WTC11 (cell line): ENCODE measurements at regions not wholly inside any gene's neighbourhood (a gene's known extent, or its start where the extent isn't known, plus 50 kb on each side); places are given as distances from the start of the nearest gene placed in this dataset.
A peak's percentile ranks its signal among the peaks of the same experiment; 100 is the strongest.
"Not testable (repeated sequence)": the region's sequence is repeated elsewhere in the genome, so short reads cannot be mapped to it uniquely, and the experiment has no call there.

Experiments
- ATAC-seq: fragments of 200-7000 bp; cut with Tn5 transposase; 2 replicates; pipeline ENCODE4 v1.10.0; 2021; ENCODE audit warnings: mild to moderate bottlenecking, moderate library complexity
- CTCF ChIA-PET: fragments of 300-600 bp; sonication (Branson Sonifier 250); formaldehyde crosslinking; loops from one replicate; lab custom pipeline; 2021; ENCODE audit warnings: antibody characterized with exemption; lab: Charles Lee
- POLR2A ChIA-PET: fragments of 350-600 bp; sonication (Branson Sonifier 250); formaldehyde crosslinking; loops from one replicate; lab custom pipeline; 2021; ENCODE audit warnings: antibody characterized with exemption; lab: Charles Lee
- DNase-seq: peaks from one replicate; pipeline ENCODE4 v3.0.0; 2021; ENCODE audit warnings: low spot score
- H3K27ac Mint-ChIP-seq: 2 replicates; pipeline ENCODE4 v1.8.0; 2021; ENCODE audit warnings: mixed read lengths
- H3K27me3 Mint-ChIP-seq: 2 replicates; pipeline ENCODE4 v1.8.0; 2021; ENCODE audit warnings: low read depth, mild to moderate bottlenecking, moderate library complexity, mixed read lengths
- H3K36me3 Mint-ChIP-seq: 2 replicates; pipeline ENCODE4 v1.8.0; 2021; ENCODE audit warnings: mixed read lengths
- H3K4me1 Mint-ChIP-seq: 2 replicates; pipeline ENCODE4 v1.8.0; 2022; ENCODE audit warnings: mixed read lengths
- H3K4me3 Mint-ChIP-seq: 2 replicates; pipeline ENCODE4 v1.8.0; 2021; ENCODE audit warnings: mild to moderate bottlenecking, moderate library complexity, mixed read lengths
- H3K9me3 Mint-ChIP-seq: 2 replicates; pipeline ENCODE4 v1.8.0; 2021; ENCODE audit warnings: mixed read lengths
- CREM ChIP-seq: sonication (generic); formaldehyde crosslinking; IDR thresholded peaks from 2 replicates; pipeline ENCODE4 v1.8.1; 2022; ENCODE audit warnings: mild to moderate bottlenecking, missing genetic modification reagents, moderate library complexity
- CTCF ChIP-seq: fragments of 200-600 bp; IDR thresholded peaks from 2 replicates; pipeline ENCODE4 v1.8.0; 2022; ENCODE audit warnings: antibody characterized with exemption
- EMX1 ChIP-seq: fragments of 250-450 bp; sonication (Bioruptor Pico); IDR thresholded peaks from 2 replicates; pipeline ENCODE4 v1.8.0; 2021; ENCODE audit warnings: mild to moderate bottlenecking
- FOXK1 ChIP-seq: sonication (generic); formaldehyde crosslinking; IDR thresholded peaks from 2 replicates; pipeline ENCODE4 v1.8.0; 2022; ENCODE audit warnings: mild to moderate bottlenecking, moderate library complexity, missing genetic modification reagents
- GABPB1 ChIP-seq: sonication (generic); formaldehyde crosslinking; IDR thresholded peaks from 2 replicates; pipeline ENCODE4 v1.8.1; 2023; ENCODE audit warnings: mild to moderate bottlenecking, missing genetic modification reagents
- IRF1 ChIP-seq: sonication (generic); formaldehyde crosslinking; IDR thresholded peaks from 2 replicates; pipeline ENCODE4 v1.8.0; 2023; ENCODE audit warnings: missing genetic modification reagents
- MXD4 ChIP-seq: fragments of 250-450 bp; sonication (Bioruptor Pico); IDR thresholded peaks from 2 replicates; pipeline ENCODE4 v1.8.0; 2021; ENCODE audit warnings: mild to moderate bottlenecking, moderate library complexity, borderline replicate concordance
- MYBL2 ChIP-seq: sonication (generic); formaldehyde crosslinking; IDR thresholded peaks from 2 replicates; pipeline ENCODE4 v1.8.1; 2023; ENCODE audit warnings: mild to moderate bottlenecking, moderate library complexity, missing genetic modification reagents
- NR3C1 ChIP-seq: sonication (generic); formaldehyde crosslinking; conservative IDR thresholded peaks from 2 replicates; pipeline ENCODE4 v1.8.1; 2023; ENCODE audit warnings: low read depth, mild to moderate bottlenecking, missing genetic modification reagents
- PRRX2 ChIP-seq: fragments of 250-450 bp; sonication (Bioruptor Pico); IDR thresholded peaks from 2 replicates; pipeline ENCODE4 v1.8.0; 2021; ENCODE audit warnings: mild to moderate bottlenecking
- TCF7 ChIP-seq: sonication (generic); formaldehyde crosslinking; IDR thresholded peaks from 2 replicates; pipeline ENCODE4 v1.8.0; 2022; ENCODE audit warnings: mild to moderate bottlenecking, low read depth, missing genetic modification reagents, moderate library complexity
- TEAD1 ChIP-seq: sonication (generic); formaldehyde crosslinking; IDR thresholded peaks from 2 replicates; pipeline ENCODE4 v1.8.0; 2022; ENCODE audit warnings: mild to moderate bottlenecking, missing genetic modification reagents
- ZNF138 ChIP-seq: sonication (generic); formaldehyde crosslinking; conservative IDR thresholded peaks from 2 replicates; pipeline ENCODE4 v1.8.1; 2022; ENCODE audit warnings: mild to moderate bottlenecking, moderate library complexity, missing genetic modification reagents
- ZNF232 ChIP-seq: sonication (generic); formaldehyde crosslinking; IDR thresholded peaks from 2 replicates; pipeline ENCODE4 v1.8.0; 2022; ENCODE audit warnings: mild to moderate bottlenecking, missing genetic modification reagents
- ZNF396 ChIP-seq: fragments of 250-450 bp; sonication (Bioruptor Pico); IDR thresholded peaks from 2 replicates; pipeline ENCODE4 v1.8.0; 2021; ENCODE audit warnings: mild to moderate bottlenecking, moderate library complexity, borderline replicate concordance
- ZNF416 ChIP-seq: fragments of 250-450 bp; sonication (Bioruptor Pico); IDR thresholded peaks from 2 replicates; pipeline ENCODE4 v1.9.0; 2021; ENCODE audit warnings: mild to moderate bottlenecking, inconsistent platforms
- ZNF423 ChIP-seq: fragments of 250-450 bp; sonication (Bioruptor Pico); IDR thresholded peaks from 2 replicates; pipeline ENCODE4 v2.1.2; 2022; ENCODE audit warnings: mild to moderate bottlenecking, moderate library complexity
- TF ChIP-seq, protein P1 (sequence below): sonication (generic); formaldehyde crosslinking; IDR thresholded peaks from 2 replicates; pipeline ENCODE4 v1.8.1; 2022; ENCODE audit warnings: low read depth, missing genetic modification reagents, borderline replicate concordance
- TF ChIP-seq, protein P2 (sequence below): sonication (generic); formaldehyde crosslinking; IDR thresholded peaks from 2 replicates; pipeline ENCODE4 v1.8.1; 2023; ENCODE audit warnings: mild to moderate bottlenecking, missing genetic modification reagents, moderate library complexity
- TF ChIP-seq, protein P3 (sequence below): sonication (generic); formaldehyde crosslinking; conservative IDR thresholded peaks from 2 replicates; pipeline ENCODE4 v1.8.1; 2022; ENCODE audit warnings: mild to moderate bottlenecking, missing genetic modification reagents
- TF ChIP-seq, protein P4 (sequence below): fragments of 250-450 bp; sonication (Bioruptor Pico); IDR thresholded peaks from 2 replicates; pipeline ENCODE4 v1.9.0; 2021; ENCODE audit warnings: mild to moderate bottlenecking

DNA sequence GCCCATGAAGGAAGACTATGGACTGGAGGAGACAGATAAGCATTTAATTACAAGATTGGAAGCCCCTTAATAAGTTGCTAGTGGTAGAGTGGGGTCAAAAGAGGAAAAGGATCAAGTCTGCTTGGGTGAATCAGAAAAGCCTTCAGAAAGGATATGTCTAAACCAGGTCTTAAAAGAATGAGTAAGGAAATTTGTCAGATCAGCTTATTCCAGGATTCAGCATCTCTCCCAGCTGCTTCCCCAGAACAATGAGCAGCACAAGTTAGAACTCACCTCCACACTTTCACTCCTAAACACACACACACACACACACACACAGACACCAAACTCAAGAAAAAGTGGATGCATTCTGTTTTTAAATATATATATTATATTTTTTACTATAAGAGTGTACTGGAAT is 166.5 kb downstream of the CPEB2 start (continued):
- TF ChIP-seq, protein P1, sequence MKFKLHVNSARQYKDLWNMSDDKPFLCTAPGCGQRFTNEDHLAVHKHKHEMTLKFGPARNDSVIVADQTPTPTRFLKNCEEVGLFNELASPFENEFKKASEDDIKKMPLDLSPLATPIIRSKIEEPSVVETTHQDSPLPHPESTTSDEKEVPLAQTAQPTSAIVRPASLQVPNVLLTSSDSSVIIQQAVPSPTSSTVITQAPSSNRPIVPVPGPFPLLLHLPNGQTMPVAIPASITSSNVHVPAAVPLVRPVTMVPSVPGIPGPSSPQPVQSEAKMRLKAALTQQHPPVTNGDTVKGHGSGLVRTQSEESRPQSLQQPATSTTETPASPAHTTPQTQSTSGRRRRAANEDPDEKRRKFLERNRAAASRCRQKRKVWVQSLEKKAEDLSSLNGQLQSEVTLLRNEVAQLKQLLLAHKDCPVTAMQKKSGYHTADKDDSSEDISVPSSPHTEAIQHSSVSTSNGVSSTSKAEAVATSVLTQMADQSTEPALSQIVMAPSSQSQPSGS (CRISPR knock-in tag) = no peak
- no peak for TF ChIP-seq MXD4 (CRISPR knock-in tag)

DNA sequence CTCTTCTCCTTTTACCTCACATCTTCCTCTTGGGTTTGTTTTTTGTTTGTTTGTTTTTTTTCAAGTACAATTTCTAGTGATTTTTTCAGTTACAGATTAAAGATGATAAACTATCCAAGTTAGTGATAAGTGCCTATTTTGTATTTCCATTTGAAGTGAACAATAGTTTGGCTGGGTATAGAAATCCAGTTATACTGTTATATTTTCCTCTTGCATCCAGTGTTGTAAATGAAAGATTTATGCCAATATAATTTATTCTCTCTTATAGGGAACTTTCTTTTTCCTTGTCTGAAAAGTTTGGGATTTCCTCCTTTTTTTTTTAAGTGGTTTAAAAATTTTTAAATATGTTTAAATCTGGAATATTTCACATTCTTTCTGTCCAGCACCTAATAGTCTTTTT is 169.4 kb downstream of the CPEB2 start:
- ATAC-seq = no peak
- CTCF ChIA-PET = no interaction called here

DNA sequence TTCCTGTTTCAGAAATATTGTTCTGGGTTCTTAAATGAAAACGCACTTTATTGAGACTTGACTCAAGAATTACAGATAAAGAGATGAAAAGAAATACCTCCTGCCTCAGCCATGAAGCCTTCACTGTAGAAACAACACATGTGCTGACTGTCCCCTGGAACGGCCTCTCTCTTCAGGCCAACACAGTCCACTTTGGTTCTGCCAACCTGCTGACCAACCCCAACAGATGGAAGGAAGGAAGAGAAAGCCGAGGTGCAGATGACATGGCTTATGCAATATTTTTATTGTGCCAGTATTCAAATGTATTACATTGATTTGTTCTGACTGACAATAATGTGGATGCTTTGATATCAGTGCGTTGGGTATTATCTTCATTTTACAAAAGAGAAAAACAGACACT is 171.0 kb downstream of the CPEB2 start:
- ChIA-PET CTCF (no interaction called here), POLR2A (no interaction called here)
- TF ChIP-seq ZNF138 (CRISPR knock-in tag) (no peak), ZNF423 (no peak), ZNF396 (CRISPR knock-in tag) (no peak), MYBL2 (no peak), TEAD1 (CRISPR knock-in tag) (no peak), CREM (CRISPR knock-in tag) (no peak), TCF7 (CRISPR knock-in tag) (no peak), GABPB1 (CRISPR knock-in tag) (no peak)
- TF ChIP-seq, protein P2, sequence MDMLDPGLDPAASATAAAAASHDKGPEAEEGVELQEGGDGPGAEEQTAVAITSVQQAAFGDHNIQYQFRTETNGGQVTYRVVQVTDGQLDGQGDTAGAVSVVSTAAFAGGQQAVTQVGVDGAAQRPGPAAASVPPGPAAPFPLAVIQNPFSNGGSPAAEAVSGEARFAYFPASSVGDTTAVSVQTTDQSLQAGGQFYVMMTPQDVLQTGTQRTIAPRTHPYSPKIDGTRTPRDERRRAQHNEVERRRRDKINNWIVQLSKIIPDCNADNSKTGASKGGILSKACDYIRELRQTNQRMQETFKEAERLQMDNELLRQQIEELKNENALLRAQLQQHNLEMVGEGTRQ (CRISPR knock-in tag) = no peak
- TF ChIP-seq, protein P3, sequence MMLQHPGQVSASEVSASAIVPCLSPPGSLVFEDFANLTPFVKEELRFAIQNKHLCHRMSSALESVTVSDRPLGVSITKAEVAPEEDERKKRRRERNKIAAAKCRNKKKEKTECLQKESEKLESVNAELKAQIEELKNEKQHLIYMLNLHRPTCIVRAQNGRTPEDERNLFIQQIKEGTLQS (CRISPR knock-in tag) = no peak
- TF ChIP-seq, protein P4, sequence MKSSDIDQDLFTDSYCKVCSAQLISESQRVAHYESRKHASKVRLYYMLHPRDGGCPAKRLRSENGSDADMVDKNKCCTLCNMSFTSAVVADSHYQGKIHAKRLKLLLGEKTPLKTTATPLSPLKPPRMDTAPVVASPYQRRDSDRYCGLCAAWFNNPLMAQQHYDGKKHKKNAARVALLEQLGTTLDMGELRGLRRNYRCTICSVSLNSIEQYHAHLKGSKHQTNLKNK (CRISPR knock-in tag) = no peak
- Mint-ChIP-seq H3K4me1 (peaks cover 17% of the 10 kb centered on the region), H3K9me3 (peaks cover 33% of the 10 kb centered on the region), H3K27ac (no peak overlapping the region), H3K4me3 (no peak overlapping the region), H3K27me3 (peaks cover 15% of the 10 kb centered on the region), H3K36me3 (peaks cover 21% of the 10 kb centered on the region)
- DNase-seq (no peak), ATAC-seq (no peak)

More for the DNA sequence above, 169.4 kb downstream of the CPEB2 start:
- no peak for DNase-seq
- TF ChIP-seq EMX1 (CRISPR knock-in tag) = no peak
- no peak for TF ChIP-seq IRF1 (CRISPR knock-in tag)
- TF ChIP-seq PRRX2 (CRISPR knock-in tag) = no peak
- no peak for TF ChIP-seq ZNF232 (CRISPR knock-in tag)
- no peak for TF ChIP-seq FOXK1 (CRISPR knock-in tag)
- TF ChIP-seq, protein P4 (CRISPR knock-in tag) = no peak
- TF ChIP-seq GABPB1 (CRISPR knock-in tag) = no peak
- TF ChIP-seq CTCF = no peak
- no peak for TF ChIP-seq ZNF416
- no peak for TF ChIP-seq NR3C1 (CRISPR knock-in tag)
- TF ChIP-seq, all 79 proteins: peak for 0
- Mint-ChIP-seq H3K27ac (no peak overlapping the region), H3K27me3 (peaks cover 15% of the 10 kb centered on the region), H3K9me3 (peaks cover 33% of the 10 kb centered on the region), H3K4me1 (peaks cover 17% of the 10 kb centered on the region), H3K4me3 (no peak overlapping the region), H3K36me3 (peaks cover 21% of the 10 kb centered on the region)
- POLR2A ChIA-PET = no interaction called here

DNA sequence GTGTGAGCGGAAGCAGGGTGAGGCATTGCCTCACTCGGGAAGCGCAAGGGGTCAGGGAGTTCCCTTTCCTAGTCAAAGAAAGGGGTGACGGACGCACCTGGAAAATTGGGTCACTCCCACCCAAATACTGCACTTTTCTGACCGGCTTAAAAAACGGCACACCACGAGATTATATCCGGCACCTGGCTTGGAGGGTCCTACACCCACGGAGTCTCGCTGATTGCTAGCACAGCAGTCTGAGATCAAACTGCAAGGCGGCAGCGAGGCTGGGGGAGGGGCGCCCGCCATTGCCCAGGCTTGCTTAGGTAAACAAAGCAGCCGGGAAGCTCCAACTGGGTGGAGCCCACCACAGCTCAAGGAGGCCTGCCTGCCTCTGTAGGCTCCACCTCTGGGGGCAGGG is 171.9 kb downstream of the CPEB2 start:
- Mint-ChIP-seq H3K36me3 (peaks cover 21% of the 10 kb centered on the region), H3K4me3 (peak overlapping the region; percentile 58)

More for the DNA sequence above, 171.9 kb downstream of the CPEB2 start:
- DNase-seq, H3K27ac Mint-ChIP-seq, CTCF ChIA-PET, ATAC-seq, POLR2A ChIA-PET: not testable (repeated sequence)
- peaks cover 17% of the 10 kb centered on the region for H3K4me1 Mint-ChIP-seq
- peaks cover 33% of the 10 kb centered on the region for H3K9me3 Mint-ChIP-seq
- peaks cover 15% of the 10 kb centered on the region for H3K27me3 Mint-ChIP-seq
